Stomach (tissue), 8 donors: ENCODE measurements at regions not wholly inside any gene's neighbourhood (a gene's known extent, or its start where the extent isn't known, plus 50 kb on each side); places are given as distances from the start of the nearest gene placed in this dataset.

Experiments used
- DNase-seq, 2 donors: peaks; one replicate each; pipeline versions ENCODE4 v3.0.0 to v3.0.0-alpha.2; 2013 to 2019
- H3K27ac ChIP-seq, 5 donors: fragments of 200-600 bp in 4 of 5; sonication (generic) in 4 of 5; one replicate each; pipeline ENCODE4 v1.5.1; 2013 to 2019; ENCODE audit warnings: mild to moderate bottlenecking in 1 of 5, moderate library complexity in 1 of 5
- H3K27me3 ChIP-seq, 3 donors: fragments of 200-600 bp; sonication (generic); one replicate each; pipeline ENCODE4 v1.5.1; 2017 to 2019; ENCODE audit warnings: mixed run types in 1 of 3
- H3K36me3 ChIP-seq, 4 donors: fragments of 200-600 bp; sonication (generic); 1 replicate in 3 of 4; 2 replicates in 1 of 4; pipeline ENCODE4 v1.5.1; 2016 to 2019
- H3K4me1 ChIP-seq, 4 donors: fragments of 200-600 bp; sonication (generic); one replicate each; pipeline ENCODE4 v1.5.1; 2016 to 2019
- H3K4me3 ChIP-seq, 4 donors: fragments of 200-600 bp; sonication (generic) in 3 of 4; one replicate each; pipeline ENCODE4 v1.5.1; 2016 to 2019; ENCODE audit warnings: mild to moderate bottlenecking in 1 of 4
- H3K9me3 ChIP-seq, 4 donors: fragments of 200-600 bp; sonication (generic); one replicate each; pipeline ENCODE4 v1.5.1; 2016 to 2019
- CTCF ChIP-seq, 7 experiments: fragments of 450-650 bp in 4 of 7; fragments of 200-600 bp in 3 of 7; sonication (generic) in 3 of 7; IDR thresholded peaks; one replicate each; pipeline ENCODE4 v1.5.1; 2016 to 2019; ENCODE audit warnings: antibody characterized with exemption in 7 of 7, control low read depth in 2 of 7, mild to moderate bottlenecking in 1 of 7
- EP300 ChIP-seq: sonication (generic); formaldehyde crosslinking; IDR thresholded peaks from one replicate; pipeline ENCODE4 v1.6.1; 2017; ENCODE audit warnings: antibody characterized with exemption
- POLR2A ChIP-seq, 4 donors: fragments of 450-650 bp; IDR thresholded peaks; one replicate each; pipeline ENCODE4 v1.6.1; 2016; ENCODE audit warnings: antibody characterized with exemption in 4 of 4, control low read depth in 2 of 4, mild to moderate bottlenecking in 1 of 4, moderate library complexity in 1 of 4
- POLR2AphosphoS5 ChIP-seq, 3 donors: sonication (generic); formaldehyde crosslinking; IDR thresholded peaks; one replicate each; pipeline ENCODE4 v1.6.1; 2016; ENCODE audit warnings: antibody characterized with exemption in 3 of 3
- WGBS, 5 donors: extraction: QIAGEN DNeasy Blood & Tissue Kit in 3 of 5; methylation state at CpG; one replicate each; pipeline versions ENCODE4 v1.1.5 to v1.1.7; 2013 to 2018; 5-methylcytosine and 5-hydroxymethylcytosine counted together
- intact Hi-C: fragments of 100-400 bp; cut with DNase I; formaldehyde crosslinking; loops from one replicate; pipeline ENCODE4 v1.15.1; 2023; ENCODE audit warnings: low total_unique reads
- donor health status: healthy with polysubstance abuse.
- donor health status: Bipolar disorder and iron deficiency.
- donor health status: healthy.

GRCh38 chr1:90186506-90187322, 191.8 kb downstream of the ZNF326 start:
- no peak overlapping the region for H3K27ac ChIP-seq
- no peaks in the 10 kb centered on the region for H3K9me3 ChIP-seq
- no peaks in the 10 kb centered on the region for H3K36me3 ChIP-seq
- H3K4me3 ChIP-seq, result no peak overlapping the region
- no peaks in the 10 kb centered on the region for H3K27me3 ChIP-seq
- intact Hi-C loops, result no loop called here
- 64 to 75% (median 68%) methylated on average over 7 of the region's 7 CpGs for WGBS, 5 donors
- H3K4me1 ChIP-seq, result no peaks in the 10 kb centered on the region
- no peak for TF ChIP-seq EP300
- no peak for TF ChIP-seq POLR2A (IDR thresholded peaks at IDR 0.05)
- TF ChIP-seq POLR2AphosphoS5 (IDR thresholded peaks at IDR 0.05), result no peak
- no peak for TF ChIP-seq CTCF (IDR thresholded peaks at IDR 0.05)
- no peak for DNase-seq

GRCh38 chr1:90176530-90176929, 181.6 kb downstream of the ZNF326 start:
- no peaks in the 10 kb centered on the region for H3K9me3 ChIP-seq
- no peaks in the 10 kb centered on the region for H3K36me3 ChIP-seq
- intact Hi-C loops, result no loop called here
- H3K27me3 ChIP-seq, result no peaks in the 10 kb centered on the region
- no peak for TF ChIP-seq CTCF (IDR thresholded peaks at IDR 0.05)
- no peak for TF ChIP-seq POLR2AphosphoS5 (IDR thresholded peaks at IDR 0.05)
- TF ChIP-seq EP300, result no peak
- TF ChIP-seq POLR2A (IDR thresholded peaks at IDR 0.05), result no peak
- WGBS, 5 donors, result 34 to 58% (median 52%) methylated on average over 2 of the region's 2 CpGs
- H3K4me3 ChIP-seq, result no peak overlapping the region
- H3K27ac ChIP-seq, result no peak overlapping the region
- DNase-seq, result no peak
- no peaks in the 10 kb centered on the region for H3K4me1 ChIP-seq

DNA sequence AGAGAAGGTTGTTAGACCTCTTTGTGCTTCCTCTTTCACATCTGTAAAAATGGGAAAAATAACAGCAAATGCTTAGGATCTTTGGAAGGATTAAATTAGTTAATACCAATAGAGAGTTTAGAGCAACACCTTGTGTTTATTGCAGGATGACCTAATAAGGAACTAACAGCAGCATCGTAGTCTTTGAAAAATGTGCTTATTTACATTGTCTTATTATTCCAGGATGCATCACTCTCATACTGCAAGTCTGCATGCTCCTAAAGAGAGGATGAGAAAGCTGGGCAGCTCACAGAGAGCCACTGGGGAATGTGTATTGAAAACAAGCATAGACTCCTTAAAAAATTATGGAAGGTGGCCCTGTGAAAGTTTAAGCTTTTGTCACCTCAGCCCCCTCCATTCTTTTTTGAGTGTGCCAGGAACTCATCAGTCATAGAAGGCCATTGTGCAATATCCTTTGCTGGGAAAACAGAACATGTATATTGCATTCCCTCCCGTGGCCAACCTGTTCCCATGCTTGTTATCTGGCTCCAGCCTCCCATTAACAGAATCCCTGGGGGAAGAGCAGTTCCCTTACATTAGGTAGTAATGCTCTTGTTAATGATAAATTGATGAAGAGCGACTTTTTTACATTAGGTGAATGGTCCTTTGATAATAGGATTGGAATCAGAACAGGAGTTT, 180.7 kb downstream of the ZNF326 start:
- TF ChIP-seq CTCF (IDR thresholded peaks at IDR 0.05) (no peak), POLR2A (IDR thresholded peaks at IDR 0.05) (no peak)
- DNase-seq, result peak in 1 of 2 donors; percentile 19
- Histone ChIP-seq H3K36me3 (no peaks in the 10 kb centered on the region), H3K4me3 (no peak overlapping the region), H3K4me1 (no peaks in the 10 kb centered on the region), H3K27ac (no peak overlapping the region), H3K9me3 (no peaks in the 10 kb centered on the region), H3K27me3 (no peaks in the 10 kb centered on the region)
- 49 to 57% (median 54%) methylated on average over 3 of the region's 3 CpGs for WGBS, 5 donors
- intact Hi-C loops, result no loop called here

DNA sequence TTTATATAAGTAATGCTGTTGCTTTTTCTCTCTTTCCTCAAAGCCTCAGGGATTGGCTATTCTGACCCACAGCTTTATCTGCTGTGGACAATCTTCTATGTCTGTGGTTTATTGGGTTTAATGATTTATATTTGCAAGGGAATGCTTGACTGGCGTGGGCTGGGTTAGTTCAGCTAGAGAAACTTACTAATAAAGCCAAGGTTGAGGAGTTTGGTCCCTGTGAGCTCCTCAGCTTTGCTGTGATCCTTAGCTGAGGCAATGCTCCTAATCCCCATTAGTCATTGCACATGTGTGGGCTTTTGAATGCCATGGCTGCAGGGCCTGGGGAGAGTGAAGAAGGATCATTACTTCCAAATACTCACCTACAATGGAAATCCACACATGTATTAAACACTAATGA, 179.3 kb downstream of the ZNF326 start:
- H3K4me1 ChIP-seq, result no peaks in the 10 kb centered on the region
- TF ChIP-seq POLR2A (IDR thresholded peaks at IDR 0.05) (no peak), POLR2AphosphoS5 (IDR thresholded peaks at IDR 0.05) (no peak), EP300 (no peak), CTCF (IDR thresholded peaks at IDR 0.05) (no peak)
- 29 to 73% (median 44%) methylated on average over 1 of the region's 1 CpG for WGBS, 5 donors
- H3K4me3 ChIP-seq, result no peak overlapping the region
- H3K9me3 ChIP-seq, result no peaks in the 10 kb centered on the region
- H3K27ac ChIP-seq, result no peak overlapping the region
- DNase-seq, result no peak
- no peaks in the 10 kb centered on the region for H3K36me3 ChIP-seq
- H3K27me3 ChIP-seq, result no peaks in the 10 kb centered on the region
- intact Hi-C loops, result no loop called here
